G401.6 (cell line): ENCODE measurements at regions not wholly inside any gene's neighbourhood (a gene's known extent, or its start where the extent isn't known, plus 50 kb on each side); places are given as distances from the start of the nearest gene placed in this dataset.

ENCODE experiments used
- FAIRE-seq: peaks from 2 replicates; lab custom pipeline; 2012; peaks lifted over from hg19 to GRCh38; lab: Jason Lieb, UNC

DNA sequence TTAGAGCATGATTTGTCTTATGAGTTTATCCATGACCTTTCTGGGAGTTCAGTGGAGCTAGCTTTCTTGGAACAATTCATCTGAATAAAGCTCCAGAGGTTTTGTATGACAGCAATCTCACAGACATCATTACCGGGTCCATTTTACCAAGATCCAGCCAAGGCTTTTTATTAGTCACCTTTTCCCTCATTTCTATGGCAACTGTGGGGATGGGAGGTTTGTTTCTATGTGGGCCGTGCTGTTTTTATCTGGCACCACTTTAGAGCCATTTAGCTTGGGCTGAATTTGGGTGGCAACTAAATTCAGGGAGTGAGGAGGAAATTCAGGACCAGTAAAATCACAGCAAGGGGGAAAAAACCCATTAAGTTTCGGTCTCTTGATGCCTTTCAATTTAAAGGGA is 245.7 kb downstream of the NSG2 start:
- no peak for FAIRE-seq

DNA sequence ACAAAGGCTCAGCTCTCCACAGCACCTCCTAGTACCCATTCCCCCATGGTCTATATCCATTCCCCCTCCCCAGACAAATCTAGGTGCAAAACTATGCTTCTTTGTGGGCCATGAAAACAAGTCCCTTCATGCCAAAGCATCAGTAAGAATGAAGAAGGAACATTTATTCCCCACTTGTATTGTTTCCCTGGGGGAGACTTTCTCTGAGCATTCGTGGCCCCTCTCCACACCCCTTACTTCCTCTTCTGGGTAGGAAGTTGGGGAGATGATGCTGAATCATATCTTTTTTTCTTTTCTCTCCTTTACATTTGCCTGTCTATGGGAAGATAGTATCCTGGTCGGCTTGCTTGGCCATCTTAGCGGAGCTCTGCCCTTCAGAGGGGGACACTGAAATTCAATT is 246.8 kb downstream of the NSG2 start:
- no peak for FAIRE-seq

DNA sequence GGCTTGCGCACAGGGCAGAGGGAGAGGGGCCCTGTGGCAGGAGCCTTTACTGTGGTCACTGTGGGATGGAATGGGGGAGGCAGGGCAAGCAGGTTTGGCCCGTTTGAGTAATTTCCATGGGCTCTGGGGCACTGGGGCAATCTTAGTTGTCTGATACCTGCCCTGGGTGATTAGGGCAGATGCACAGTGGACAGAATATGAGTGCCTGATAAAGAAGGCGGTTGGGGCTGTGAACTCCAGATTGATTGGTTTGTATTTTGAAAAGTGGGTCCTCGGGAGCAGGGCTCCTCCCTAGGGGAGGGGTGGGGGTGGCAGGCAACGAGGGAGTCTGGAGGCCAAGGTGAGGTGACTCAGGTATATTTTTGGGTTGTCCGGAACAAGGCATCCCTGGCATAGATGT is 247.5 kb downstream of the NSG2 start:
- FAIRE-seq = no peak

DNA sequence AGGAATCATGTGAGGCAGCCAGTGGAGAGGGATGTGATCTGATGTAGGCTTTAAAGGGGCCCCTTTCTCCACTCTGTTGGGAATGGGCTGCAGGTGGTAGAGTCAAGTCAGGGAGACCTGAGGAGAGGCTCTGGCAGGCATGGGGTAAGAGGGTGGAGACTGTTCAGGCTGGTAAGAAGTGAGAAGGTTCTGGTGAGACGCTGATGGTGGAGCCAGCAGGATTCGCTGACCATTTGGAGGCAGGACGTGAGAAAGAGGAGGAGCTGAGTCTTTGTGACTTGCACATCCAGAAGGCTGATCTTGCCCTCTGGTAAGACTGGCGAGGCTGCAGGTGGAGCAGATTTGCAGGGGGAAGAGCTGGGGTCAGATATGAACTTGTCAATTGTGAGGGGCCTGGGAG is 248.0 kb downstream of the NSG2 start:
- FAIRE-seq = no peak

DNA sequence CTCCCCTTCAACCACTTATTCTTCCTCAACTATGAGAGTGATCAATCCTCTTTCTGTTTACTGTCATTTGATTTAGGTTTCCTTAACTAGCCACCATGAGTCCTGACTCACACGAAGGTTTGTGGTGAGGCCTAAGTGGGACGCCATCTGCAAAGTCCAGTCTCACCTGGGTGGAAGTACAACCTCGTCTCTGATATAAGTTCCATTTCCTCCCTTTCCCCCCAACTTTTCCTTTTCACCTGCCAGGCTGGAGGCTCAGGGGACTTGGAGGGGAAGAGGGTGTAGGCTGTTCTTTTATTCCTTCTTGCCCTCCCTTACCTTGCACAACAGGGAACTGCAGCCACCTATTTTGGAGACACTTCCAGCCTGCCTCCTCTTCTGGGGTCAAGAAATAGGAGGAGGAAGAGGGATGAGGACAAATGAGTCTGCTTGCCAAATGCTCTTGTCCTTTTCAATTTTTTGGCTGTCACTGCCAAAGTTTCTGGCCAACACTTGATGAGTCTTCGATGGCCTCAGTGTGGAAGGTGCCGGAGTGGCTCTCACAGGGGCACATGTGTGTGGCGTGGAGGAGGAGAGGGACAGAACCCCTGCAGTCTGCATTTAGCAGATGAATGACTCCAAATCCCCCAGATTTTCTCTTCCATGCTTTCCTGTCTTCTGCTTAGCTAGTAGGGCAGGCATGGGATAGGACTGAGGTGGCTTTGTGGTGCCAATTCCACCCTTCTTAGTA is 249.6 kb downstream of the NSG2 start:
- no peak for FAIRE-seq

DNA sequence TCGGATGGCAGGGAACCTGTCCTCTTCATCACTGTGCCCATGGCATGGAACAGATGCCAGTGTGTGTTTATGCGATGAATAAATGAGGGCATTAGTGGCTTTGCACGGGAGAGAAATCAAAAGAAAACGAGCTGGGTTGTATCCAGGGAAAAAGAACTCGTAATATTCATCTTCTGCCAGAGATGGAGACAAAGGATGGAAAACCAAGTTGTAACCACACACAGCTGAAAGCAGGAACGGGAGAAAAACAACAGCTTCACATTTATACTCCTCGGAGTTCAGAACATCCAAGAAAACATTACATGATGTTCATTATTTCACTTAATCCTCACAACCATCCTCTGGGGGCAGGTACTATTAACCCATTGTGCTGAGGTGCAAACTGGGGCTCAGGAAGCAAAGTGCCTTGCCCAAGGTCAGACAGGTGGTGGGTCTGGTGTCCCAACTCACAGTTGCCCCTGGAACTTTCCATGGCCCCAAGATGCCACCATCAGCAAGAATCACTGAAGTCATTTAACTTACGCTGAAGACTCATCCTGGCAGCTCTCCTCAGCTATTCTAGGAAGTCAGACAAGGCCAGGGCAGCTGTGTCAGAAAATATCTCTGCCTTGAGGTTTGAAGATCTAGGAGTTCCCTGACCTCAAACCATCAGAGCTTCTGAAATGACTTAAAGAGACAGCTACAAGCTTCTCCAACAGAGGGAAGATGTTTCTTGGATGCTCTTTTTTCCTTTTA is 250.4 kb downstream of the NSG2 start:
- no peak for FAIRE-seq

DNA sequence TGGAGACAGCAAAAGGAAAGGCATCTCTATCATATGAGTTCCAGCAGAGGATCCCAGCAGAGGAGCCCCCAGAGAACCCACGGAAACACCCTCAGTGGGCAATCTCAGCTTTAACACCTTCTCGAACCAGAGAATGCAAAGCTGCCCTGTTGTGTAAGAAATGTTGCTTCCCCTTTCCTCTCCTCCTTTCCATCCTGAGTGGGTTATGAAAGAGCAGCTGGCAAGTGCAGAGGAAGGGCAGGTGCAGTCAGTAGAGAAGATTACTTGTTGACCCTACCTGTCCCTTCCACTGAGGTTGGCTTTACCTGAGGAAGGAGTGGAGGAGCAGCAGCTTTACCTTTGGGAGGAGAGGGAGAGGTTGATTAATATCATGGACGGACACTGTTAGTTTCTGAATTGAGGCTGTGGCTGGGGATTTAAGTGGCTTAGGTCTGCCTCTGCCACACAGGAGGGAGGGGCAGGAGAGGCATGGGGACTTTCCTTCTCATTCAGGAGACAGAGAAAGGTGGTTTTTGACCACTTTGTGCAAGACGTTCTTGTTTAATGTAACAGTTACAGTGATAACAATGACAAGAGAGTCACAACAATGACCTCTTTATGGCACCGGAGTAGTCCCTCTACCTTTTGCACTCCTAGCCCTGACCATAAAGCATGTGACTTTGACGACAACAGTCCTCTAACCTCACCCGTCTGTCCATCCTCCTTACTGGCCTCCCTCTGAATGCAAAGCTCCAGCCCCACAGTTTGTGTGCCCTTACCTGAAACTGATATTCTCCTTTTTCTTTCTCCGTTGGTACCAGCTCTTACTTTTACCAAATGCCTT is 254.8 kb downstream of the NSG2 start:
- no peak for FAIRE-seq

DNA sequence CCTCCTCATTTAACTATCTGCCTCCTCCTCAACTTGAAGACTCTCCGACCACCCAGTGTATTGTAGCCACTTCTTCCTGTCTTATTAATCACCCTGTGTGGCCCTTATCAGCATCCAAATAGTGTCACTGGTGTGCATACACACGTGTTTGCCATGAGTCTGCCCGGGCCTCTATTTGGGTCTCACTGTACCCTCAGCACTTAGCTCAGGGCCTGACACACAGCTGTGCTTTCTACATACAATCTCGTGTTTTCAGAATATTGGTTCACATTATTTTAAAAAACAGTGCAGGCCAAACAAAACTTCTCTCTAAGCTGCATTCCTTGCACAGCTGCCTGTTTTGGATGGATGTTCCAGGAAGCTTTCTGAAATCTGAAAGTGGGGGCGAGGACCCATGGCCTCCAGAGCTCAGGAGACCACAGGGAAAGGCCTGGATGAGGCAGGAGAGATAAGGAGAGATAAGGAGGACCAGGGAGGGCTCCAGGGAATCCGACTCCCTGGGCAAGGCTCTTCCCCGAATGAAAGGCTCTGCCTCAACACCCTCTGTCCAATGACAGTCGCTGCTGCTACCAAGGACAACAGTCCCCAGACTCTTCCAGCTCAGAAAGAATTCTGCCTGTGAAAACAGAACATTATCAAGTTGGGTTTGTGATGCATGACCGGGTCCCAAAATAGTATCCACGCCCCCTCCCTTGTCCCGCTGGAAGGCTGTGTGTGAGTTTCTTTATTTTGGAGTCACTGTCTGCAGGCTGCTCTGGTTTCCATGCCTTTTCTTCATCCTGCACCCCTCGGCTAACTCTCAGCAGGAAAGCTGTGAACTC is 255.6 kb downstream of the NSG2 start:
- no peak for FAIRE-seq

DNA sequence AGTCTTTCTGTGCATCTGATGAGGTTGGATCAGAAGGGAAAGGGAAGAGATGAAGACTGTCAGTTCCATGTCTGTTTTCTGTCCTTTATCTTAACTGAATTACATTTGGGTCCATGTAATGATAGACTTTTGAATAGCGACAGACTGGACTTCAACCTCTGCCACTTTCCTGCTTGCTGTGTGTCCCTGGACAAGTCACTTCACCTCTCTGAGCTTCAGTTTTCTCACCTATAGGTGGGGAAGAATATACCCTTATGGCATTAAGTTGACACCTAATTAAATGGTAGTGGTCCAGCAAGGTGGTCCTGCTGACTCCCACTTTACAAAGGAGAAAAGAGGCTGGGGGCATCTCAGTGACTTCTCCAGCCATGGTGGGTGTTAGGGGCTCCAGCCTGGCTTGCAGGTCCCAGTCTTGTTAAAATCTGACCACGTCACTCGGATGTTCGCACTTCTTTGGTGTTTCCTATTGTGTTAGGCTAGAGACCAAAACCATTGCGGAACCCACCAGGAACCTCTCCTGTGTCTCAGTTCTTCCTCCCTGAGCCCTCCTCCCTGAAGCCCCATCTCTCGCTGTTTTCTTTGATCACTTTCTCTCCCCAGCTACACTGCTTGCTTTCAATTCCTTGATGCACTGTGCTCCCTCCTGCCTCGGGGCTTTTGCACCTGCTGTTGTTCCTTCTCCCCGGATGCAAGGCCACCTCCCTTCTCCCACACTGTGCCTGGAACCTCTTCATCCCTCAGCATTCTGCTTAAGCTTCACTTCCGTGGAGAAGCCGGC is 256.5 kb downstream of the NSG2 start:
- FAIRE-seq = no peak

DNA sequence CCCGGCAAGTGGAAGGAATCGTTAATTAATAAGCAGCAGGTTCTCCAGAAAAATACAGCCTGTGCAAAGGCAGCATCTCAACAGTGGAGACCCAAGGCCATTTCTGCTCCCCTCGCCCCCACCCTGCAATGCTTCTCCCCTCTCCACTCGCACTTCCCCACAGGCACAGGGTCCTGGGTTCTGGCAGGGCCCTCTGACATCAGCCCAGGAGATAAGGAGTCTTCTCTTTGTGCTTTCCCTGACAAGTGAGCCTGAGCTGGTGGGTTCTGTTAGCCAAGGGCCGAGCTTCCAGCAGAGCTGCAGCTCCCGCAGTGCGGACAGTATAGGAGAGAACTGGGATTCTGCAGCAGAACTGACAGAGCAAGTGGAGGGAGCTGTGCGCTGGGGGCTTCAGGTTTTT is 257.5 kb downstream of the NSG2 start:
- FAIRE-seq = no peak

DNA sequence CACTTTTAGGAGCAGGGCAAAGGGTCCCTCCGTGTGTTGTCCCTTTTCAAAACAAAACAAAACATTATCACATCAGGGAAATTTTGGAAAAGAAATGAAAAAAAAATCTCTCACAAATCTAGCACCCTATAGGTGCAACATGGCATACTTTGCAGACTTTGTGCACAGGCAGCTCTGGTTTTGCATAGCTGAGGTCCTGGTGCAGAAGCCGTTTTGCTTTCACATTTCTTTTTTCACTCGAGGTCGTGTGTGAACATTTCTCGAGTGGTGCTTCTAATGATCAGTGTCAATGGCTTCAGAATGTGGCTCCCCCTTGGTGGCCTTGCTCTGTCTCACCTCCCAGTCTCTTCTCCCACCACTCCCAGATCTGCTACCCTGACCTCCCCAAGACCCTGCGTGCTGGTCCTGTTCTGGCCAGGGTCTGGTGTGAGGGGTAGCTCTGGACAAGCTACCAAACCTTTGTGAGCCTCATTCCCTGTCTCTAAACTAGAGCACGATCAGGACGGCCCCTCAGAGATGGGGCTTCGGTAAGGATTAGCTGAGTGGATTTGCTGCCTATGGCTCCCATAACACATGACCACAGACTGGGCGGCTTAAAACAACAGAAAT is 258.0 kb downstream of the NSG2 start:
- no peak for FAIRE-seq

DNA sequence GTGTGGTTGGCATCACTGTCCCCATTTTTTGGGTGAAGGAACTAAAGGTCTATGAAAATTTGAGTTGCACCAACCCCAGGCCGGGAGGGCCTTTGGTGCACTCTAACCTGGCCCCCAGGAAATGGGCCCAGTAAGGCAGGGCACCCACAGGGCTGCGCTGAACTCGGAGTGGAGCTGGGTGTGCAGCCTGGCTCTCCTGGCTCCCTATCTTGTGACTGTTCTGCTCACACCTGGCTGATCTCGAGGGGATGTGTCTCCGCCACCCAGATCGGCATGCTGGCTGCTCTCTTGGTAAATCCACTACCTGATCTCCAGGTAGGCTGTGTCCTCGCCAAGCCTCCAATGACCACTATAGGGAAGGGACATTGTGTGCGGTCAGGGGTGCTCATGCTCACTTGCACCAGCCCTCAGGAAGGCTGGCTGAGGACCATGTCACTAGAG is 259.8 kb downstream of the NSG2 start:
- no peak for FAIRE-seq

DNA sequence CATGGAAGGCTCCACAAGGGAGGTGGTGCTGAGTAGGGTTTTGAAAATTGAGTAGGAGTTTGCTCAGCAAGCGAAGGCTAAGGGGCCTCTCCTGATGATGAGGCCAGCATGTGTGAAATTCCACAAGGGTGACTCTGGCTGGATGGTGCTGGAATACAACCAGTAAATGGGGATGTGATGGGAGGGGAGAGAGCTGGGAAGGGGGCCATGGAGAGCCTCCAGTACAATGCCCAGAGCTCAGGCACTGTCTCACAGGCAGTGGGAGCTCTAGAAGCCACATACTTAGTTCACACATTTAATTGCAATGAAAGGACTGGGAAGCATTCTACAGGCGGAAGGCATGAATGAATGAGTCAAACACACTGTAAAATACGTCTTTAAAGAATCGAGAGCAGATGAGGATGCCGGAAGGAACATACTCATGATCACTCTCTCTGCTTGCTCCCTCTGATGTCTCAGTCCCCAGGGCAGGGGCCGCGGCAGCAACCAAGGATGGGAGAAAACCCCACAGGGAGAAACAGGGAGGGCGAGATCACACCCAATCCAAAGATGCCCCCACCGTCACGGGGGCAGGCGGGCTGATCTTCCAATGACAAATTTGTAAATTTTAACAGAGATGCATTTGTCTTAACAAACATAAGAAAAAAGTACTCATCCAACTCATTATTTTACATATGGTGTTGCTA is 261.0 kb downstream of the NSG2 start:
- FAIRE-seq = no peak

DNA sequence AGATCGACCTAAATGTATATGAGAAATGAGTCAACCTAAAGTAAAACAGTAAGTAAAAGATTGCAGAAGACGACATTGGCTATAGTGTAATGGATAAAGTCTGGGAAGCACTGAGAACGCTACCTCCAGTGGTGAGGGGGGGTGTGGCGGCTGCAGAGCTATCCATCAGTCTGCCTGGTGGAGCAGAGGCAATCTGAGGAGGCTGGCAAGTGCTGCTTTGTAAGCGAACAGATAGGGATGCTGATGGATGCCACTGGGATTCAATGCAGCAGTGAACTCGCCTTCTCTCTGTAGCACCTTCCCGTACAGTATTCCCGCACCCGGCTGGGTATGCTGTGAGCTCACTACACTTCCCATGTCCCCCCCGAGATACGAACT is 261.5 kb downstream of the NSG2 start:
- FAIRE-seq = no peak

DNA sequence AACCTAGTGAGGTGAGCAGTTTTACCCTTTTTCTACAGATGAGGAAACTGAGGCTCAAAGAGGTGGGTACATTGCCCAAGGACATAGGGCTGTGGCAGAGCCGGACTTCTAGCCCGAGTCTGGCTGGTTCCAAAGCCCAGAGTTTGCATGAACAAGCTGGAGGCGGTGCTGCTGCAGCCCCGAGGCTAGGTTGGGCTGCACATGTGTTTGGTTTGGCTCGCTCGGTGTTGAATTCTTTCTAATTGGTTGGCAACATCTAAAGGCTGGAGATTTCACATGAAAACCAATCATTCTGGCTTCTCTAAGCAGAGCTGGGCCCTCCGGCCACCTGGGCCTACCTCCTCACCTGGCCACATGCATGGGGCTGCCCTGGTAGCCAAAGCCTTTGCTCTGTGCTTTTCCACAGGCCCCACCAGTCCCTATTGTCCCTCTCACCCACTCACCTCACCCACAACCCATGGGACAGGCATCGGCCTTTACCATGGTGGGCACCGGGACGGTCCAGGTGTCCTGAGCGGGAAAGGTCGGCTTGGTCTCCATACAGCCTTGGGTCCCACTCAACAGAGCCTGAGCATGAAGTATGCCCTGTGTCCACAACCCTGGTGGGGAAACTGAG is 262.3 kb downstream of the NSG2 start:
- FAIRE-seq = no peak

DNA sequence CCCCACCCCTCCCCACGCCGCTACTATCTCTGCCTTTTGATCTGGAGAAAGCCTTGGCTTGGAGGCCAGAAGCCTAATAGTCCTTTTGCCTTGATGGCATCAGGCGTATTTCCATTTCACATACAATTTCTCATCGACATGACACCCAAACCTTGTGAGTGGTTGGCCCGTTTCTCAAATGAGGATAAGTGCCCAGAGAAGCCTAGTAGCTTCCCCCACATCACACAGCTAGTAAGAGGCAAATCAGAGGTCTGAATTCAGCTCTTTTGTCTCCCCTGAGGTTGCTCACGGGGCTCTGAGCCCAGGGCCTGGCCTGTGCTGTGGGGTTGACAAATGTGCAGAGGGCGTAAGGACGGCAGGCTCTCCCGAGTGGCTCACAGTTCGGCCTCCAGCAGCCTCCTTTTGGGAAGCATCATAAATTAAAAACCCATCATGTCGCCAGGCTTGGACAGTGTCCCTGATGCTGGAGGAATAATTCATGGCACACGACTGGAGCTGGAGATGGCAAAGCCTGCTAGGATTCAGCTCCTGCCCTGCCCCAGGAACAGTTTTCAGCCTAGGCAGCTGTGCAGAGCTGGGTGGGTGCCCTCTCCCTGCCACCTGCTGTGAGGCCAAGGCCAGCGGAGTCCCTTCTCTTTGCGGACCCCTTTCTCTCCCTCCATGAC is 263.8 kb downstream of the NSG2 start:
- no peak for FAIRE-seq

DNA sequence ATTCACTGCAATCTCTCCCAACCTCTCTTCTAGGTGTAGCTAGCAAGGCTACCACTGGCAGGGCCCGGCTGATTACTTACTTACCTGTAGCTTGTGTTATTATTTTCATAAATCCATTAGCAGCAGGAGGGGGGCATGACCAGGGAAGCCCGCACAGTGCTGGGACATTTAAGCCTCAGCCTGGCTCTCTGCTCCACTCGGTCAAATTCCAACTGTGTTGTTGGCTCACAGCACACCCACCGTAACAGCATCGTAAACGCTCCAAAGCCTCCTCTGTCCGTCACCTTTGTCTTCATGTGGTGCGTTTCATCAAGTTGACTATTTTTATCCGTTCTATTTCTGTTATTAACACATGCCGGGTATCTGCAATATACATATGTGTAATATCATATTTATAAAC is 264.7 kb downstream of the NSG2 start:
- no peak for FAIRE-seq

DNA sequence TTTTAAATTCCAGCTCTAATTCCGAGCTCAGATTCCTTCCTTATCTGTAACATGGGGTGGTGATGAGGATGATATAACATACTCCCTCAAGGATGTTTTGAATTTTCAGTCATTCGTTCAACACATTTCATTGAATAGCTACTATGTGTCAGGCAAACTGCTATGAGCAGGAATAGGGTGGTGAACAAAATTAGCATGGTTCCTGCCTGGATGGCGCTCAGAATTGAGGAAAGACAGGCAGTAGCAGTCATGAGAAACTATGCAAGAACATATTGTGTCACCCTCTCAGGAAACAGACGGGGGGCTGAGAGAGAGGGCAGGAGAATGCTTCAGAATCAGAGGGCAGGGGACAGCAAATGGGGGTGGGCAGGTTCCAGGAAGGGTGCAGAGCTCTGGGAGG is 265.2 kb downstream of the NSG2 start:
- no peak for FAIRE-seq

DNA sequence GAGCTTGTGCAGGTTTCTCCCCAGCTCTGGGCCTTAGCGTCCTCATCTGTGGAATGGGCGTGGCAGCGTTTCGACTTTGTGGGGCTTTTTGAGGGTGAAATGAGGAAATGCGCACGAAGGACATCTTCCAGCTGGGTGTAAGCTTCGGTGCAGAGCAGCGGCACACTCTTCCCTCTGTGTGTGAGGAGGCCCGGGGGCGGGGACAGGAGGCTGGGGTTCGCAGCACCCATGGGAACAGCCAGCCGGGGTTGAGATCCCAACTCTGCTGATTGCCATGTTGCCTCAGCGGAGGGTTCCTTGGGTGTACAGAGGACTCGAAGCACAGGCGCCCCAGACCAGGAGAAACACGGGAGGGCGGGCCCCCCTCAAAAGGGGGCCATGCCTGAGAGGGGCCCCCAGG is 265.6 kb downstream of the NSG2 start:
- no peak for FAIRE-seq
